ENCODE measurements at regions not wholly inside any gene's neighbourhood (a gene's known extent, or its start where the extent isn't known, plus 50 kb on each side); places are given as distances from the start of the nearest gene placed in this dataset.

- TF ChIP-seq GATA3 (IDR thresholded peaks at IDR 0.05; ENCODE audit: low read depth, low read length) (no peak), GATA2 (IDR thresholded peaks at IDR 0.05; ENCODE audit: low read depth, low read length) (no peak)
Measured at GRCh38 chr16:9279291-9280068, 188.0 kb downstream of the HAPSTR1 start.

Data from SH-SY5Y (cell line).